Ammon's horn (tissue), 1 donor: ENCODE measurements at regions not wholly inside any gene's neighbourhood (a gene's known extent, or its start where the extent isn't known, plus 50 kb on each side); places are given as distances from the start of the nearest gene placed in this dataset.
"Not testable (repeated sequence)": the region's sequence is repeated elsewhere in the genome, so short reads cannot be mapped to it uniquely, and the experiment has no call there.

ENCODE experiments used
- DNase-seq: peaks from one replicate; pipeline ENCODE4 v3.0.0-alpha.2; 2016; ENCODE audit warnings: low spot score

- DNase-seq, result peak; percentile 20
Measured at GRCh38 chr1:25131794-25132193, 100.5 kb downstream of the SYF2 start.

- no peak for DNase-seq
Measured at GRCh38 chr1:25130895-25131294, 101.4 kb downstream of the SYF2 start.

GRCh38 chr1:25129380-25129779 is 102.9 kb downstream of the SYF2 start:
- DNase-seq, result no peak

- DNase-seq, result no peak
Measured at GRCh38 chr1:25128121-25128621, 104.1 kb downstream of the SYF2 start.

GRCh38 chr1:25126562-25126961 is 105.7 kb downstream of the SYF2 start:
- no peak for DNase-seq

- peak; percentile 27 for DNase-seq
Measured at GRCh38 chr1:25123551-25123950, 108.8 kb downstream of the SYF2 start.

- no peak for DNase-seq
Measured at GRCh38 chr1:25122747-25123146, 109.6 kb downstream of the SYF2 start.

GRCh38 chr1:25120281-25120680 is 112.0 kb downstream of the SYF2 start:
- DNase-seq, result peak; percentile 22

- DNase-seq, result no peak
Measured at GRCh38 chr1:25118546-25118945, 113.8 kb downstream of the SYF2 start.

- DNase-seq, result no peak
Measured at GRCh38 chr1:25117233-25117823, 115.0 kb downstream of the SYF2 start.

GRCh38 chr1:25116832-25117231 is 115.5 kb downstream of the SYF2 start:
- no peak for DNase-seq

GRCh38 chr1:25116117-25116516 is 116.2 kb downstream of the SYF2 start:
- DNase-seq, result not testable (repeated sequence)

- no peak for DNase-seq
Measured at GRCh38 chr1:25113731-25114130, 118.6 kb downstream of the SYF2 start.

GRCh38 chr1:25113086-25113485 is 119.2 kb downstream of the SYF2 start:
- no peak for DNase-seq

- DNase-seq, result no peak
Measured at GRCh38 chr1:25112400-25112799, 119.9 kb downstream of the SYF2 start.

GRCh38 chr1:25111706-25112105 is 120.6 kb downstream of the SYF2 start:
- DNase-seq, result no peak

- DNase-seq, result no peak
Measured at GRCh38 chr1:25110485-25110884, 121.8 kb downstream of the SYF2 start.

- no peak for DNase-seq
Measured at GRCh38 chr1:25110036-25110435, 122.3 kb downstream of the SYF2 start.

GRCh38 chr1:25109531-25109951 is 122.8 kb downstream of the SYF2 start:
- no peak for DNase-seq

GRCh38 chr1:25107643-25108010 is 124.7 kb downstream of the SYF2 start:
- DNase-seq, result no peak

GRCh38 chr1:25106976-25107642 is 125.2 kb downstream of the SYF2 start:
- no peak for DNase-seq

- no peak for DNase-seq
Measured at GRCh38 chr1:25106352-25106751, 126.0 kb downstream of the SYF2 start.

- DNase-seq, result no peak
Measured at GRCh38 chr1:25105836-25106235, 126.5 kb downstream of the SYF2 start.
